ENCODE measurements at regions not wholly inside any gene's neighbourhood (a gene's known extent, or its start where the extent isn't known, plus 50 kb on each side); places are given as distances from the start of the nearest gene placed in this dataset.
"Not testable (repeated sequence)": the region's sequence is repeated elsewhere in the genome, so short reads cannot be mapped to it uniquely, and the experiment has no call there.

DNA sequence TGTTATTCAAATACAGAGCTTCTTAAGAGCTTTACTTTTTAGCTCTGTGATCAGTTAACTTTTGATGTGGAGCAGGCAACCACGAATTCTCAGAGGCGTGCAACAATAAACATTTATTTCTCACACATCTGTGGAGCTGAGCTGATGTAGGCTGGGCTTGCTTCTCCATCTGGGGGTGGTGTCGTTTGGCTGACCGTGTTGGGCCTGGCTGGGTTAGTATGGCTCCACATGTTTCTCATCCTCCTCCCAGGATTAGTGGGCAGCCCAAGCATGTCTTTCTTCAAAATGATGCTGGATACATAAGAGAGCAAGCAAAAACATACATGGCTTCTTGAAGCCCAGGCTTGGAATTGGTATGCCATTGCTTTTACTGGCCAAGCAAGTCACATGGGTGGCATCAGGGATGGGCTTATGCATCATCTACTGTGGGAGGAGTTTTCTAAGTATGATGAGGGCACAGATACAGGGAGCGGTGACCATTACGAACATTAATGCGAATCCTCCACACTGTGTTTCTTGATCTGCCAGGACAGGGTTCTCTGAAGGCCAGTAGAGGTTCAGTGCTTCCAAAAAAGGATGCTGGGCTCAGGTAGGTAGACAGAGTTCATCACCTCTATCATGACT lies 157.0 kb upstream of the TNP1 start:
- DNase-seq, result no peak

DNA sequence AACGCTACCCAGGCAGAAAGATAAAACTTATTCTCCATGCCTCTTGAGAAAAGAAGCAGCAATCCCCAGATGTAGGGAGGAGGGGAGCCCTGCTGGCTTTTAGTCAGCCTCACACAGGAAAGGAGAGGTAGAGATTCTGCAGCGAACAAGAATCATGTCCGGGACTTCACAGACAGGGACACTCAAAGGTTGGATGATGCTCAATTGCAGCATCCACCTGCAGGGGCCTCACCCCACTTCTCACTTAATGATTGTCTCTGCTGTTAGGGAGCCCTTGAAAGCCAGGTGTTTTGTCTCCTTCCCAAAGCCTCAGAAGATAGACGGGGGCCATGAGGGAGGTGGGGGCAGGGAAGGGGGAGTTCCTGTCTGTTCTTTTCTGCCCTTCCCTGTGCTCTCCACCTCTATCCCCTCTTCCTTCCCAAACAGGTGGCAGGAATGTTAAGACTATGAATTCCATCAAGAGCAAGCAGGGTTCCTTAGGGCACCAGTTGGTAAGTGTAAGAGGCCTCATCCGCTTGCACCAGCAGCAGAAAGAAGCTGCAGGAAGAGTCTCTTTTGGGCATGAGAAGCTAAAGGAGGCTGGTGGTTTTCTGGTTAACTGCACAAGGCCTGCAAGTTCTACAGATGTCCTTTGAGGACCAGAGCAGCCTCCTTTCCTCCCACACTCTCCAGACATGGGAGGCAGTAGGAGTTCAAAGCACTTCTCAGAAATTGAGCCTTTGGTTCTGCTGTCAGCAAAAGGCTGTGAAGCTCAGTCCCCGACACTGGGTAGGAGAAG lies 154.7 kb upstream of the TNP1 start:
- DNase-seq, result no peak

DNA sequence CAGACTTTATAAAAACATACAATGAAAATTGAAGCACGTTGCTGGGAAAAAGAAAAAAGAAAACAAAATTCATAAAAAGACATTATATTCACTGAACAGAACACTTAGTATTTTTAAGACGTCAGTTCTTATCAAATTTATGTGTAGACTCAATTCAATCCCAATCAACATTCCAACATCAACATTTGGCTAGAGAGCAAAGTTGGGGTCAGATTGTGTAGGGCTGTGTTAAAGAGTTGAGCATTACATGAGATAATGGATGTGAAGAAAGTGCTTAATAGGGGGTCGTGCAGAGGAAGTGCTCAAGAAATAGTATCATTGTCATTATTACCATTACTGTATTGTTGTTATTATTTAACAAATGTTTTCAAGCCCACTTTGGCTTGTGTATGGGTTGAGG lies 154.1 kb upstream of the TNP1 start:
- no peak for DNase-seq

DNA sequence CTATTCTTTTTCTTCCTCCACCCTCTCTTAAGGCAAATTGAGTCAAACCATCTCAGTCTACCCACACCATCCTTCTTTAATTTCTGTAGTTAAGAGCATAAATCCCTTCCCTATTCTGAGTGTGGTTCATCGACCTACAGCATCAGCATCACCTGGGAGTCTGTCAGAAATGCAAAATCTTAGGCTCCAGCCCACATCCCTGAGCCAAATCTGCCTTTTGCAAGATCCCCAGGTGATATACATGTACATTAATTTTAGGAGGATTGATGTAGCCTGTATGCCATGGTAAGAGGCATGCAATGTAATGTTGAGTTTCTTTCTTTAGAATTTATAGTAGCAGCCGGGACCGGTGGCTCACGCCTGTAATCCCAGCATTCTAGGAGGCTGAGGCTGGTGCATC lies 151.7 kb upstream of the TNP1 start:
- no peak for DNase-seq

DNA sequence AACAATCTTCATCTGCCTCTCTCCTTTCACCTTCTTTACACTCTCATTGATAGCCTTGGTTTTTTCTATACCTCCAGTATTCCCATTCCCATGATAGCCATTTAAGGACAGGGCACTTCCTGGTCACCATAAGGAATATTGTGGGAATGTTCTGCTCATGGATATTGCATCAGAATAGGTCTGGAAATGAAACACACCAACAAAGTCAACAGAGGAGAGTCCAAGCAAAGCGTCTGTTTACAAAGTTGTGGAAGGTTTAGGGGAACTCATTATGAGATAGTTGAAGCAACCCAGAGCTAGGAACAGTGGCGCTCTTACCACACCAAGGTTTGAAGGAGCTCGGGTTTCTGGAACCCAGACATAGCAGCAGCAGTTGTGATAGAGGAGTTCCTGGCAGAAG lies 150.3 kb upstream of the TNP1 start:
- no peak for DNase-seq

DNA sequence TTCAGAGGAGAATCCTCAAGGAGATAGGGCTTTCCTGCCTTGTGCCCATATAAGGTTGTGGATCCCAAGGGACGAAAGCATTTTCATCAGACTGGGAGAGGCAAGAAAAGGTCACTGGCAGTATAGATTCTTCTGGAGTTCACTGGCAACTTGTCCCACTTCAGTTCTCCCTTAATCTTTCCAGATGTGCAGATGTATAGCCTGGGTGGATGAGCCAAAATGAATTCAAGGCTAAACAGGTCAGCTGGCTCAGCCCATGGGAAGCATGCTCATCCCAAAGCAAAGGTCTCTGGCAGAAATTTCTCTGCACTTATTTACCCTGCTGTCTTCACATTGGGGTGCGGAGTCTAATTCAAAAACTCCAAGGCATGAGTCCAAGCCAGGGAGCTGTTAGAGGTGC lies 148.9 kb upstream of the TNP1 start:
- no peak for DNase-seq

DNA sequence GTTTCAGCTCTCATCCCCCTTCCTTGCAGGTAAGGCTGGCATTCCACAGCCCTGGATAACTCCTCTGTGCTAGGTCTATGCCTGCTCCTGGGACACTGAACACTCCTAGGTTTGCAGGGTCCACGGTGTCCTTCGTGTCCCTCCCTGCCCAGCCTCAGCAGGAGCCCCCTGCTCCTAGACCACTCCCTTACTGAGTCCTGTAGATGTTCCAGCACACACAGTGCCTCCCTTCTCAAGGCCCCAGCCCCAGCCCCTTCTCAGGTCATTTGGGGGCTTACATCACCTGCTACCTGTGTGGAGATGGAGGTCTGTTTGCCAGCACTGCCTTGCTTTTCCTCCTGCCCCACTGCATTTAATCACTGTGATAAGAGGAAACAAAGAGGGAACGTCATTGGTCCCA lies 146.4 kb upstream of the TNP1 start:
- no peak for DNase-seq

DNA sequence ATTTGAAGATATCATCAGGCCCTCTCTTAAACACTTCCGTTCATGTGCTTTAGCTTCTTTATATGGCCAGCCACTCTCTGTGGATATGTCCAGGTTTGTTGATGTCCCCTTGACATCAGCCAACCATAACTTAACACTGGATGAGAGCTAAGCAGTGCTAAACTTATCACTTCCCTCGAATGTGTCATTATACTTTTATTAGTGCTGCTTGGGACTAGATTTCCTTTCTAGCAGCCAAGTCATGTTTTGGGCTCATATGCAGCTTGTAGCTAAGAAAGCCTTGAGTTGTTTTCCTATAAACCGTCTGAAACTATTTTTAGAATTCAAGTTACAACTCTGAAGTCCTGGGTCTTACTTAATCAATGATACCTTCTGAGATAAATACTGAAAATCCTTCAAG lies 144.8 kb upstream of the TNP1 start:
- no peak for DNase-seq

DNA sequence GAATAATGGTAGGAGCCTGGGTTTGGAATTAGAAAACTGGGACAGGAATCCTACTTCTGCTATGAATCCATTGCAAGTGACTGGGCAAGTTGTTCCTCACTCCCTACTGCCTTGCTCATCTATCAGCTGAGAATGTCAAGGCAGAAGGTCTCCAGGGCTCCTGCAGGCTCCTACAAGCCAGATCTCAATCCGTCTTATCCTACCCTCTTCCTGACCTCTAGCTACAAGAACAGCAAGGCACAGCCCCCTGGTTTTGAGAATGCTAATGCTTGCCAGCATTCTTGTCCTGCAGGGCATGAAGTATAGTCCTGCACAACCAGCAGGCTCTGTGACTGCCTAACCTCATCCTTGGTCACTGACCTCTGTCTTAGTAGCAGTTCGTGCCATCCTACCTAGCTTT lies 141.9 kb upstream of the TNP1 start:
- no peak for DNase-seq

DNA sequence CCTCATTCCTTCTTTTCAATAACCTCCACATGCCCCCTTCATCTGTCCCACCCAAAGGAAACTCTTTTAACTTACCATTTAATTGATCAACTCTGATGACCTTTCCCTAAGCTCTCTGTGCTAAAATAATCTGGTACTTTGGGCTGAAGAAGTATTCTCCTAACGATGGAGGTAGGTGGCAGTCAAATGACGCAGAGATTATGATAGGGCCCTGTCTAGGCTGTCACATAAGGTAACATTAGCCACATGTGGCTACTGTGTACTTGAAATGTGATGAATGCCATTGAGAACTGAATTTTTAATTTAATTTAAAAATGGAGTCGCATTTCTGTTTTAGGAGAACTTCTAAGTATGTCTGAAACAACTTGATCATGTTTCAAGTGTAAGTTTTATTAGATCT lies 140.5 kb upstream of the TNP1 start:
- no peak for DNase-seq

DNA sequence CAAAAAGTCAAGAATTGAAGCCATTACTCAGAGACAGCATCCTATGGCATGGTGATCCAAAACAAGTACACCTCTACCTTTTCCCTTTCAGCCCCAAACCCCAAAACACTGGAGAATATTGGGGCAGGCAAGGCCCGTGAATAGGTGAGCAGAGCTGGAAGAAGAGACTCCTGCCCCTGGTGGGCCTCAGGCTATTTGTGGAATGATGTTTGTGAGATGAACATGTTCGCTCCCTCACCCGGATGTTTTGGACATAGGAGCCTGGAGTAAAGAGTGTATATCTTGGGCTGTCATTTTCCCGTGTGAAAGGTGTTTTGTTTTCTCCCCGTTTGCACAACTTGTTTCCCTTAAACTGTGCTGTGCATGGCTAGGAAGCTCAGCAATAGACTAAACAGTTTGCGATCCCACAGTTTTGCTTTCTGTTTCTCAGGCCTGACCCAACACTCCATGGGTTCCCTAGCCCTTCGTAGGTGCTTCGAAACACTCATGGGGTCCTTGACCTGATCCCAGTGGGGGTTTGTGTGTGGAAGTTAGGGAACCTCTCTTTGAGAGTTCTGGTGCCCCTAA lies 136.5 kb upstream of the TNP1 start:
- DNase-seq, result no peak

DNA sequence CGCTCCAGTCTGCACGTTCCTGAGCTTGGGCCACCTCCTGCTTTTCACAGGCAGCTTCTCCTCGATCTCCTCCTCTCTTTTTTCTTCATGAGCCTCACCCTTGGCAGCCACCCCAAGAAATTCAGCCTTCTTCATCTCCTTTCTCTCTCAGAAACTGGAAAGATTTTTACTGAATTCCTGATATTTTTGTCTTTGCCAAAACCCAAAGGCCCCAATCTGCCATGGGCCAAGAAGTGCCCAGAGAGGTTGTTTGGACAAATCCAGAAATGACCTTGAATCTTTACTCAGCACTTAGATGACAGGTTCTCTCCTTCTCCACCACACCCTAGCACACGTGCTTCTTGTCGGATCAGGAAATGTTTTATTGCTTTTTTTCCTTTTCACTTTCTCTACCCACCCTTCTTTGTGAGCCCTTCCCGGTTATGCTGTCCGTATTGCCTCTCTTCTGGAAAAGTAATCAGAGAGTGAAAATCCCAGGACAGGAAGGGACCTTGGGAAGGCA lies 134.5 kb upstream of the TNP1 start:
- no peak for DNase-seq

DNA sequence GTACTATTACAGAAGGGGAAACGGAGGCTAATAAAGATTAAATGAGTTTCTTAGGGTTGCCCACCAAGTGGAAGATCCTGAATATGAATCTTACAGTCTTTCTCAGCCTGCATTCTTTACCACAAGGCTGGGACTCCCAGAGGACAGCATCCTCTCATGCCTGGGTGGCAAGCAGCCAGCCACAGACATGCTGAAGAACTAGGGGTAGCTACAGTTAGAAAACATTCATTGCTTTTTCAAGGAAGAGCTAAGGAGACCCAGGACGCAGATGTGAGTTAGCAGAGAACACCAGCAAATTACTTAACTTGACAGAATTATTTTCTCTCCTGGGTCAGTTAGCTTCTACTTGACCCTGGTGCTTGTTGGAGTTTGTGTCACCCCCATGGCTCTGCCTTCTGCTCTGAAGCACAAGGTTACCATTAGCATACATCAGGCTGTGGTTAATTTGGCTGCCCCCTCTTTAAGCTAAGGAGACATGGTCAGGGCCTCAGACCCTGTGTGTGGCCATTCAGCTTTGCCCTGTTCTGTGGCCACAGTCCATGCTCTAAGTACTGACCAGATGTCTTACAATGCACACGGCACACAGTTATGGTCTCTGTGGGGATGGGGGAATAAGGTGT lies 132.3 kb upstream of the TNP1 start:
- no peak for DNase-seq

DNA sequence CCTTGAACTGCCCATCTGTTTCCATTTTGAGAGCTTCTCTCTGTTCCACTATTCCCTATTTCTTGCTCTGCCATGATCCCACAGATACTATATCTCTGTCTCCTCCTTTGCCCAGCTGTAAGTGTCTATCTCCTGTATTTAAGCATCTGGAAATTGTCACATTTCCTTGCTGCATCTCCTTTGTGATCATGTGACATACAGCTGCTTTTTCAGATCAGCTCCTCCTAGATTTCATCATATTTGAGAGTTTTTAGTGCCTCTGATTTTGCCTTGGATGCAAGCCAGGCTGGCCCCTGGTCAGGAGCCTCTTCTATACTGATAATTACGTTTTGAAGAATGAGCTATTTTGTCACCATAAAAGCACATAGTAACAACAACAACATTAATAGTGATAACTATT lies 131.7 kb upstream of the TNP1 start:
- no peak for DNase-seq

DNA sequence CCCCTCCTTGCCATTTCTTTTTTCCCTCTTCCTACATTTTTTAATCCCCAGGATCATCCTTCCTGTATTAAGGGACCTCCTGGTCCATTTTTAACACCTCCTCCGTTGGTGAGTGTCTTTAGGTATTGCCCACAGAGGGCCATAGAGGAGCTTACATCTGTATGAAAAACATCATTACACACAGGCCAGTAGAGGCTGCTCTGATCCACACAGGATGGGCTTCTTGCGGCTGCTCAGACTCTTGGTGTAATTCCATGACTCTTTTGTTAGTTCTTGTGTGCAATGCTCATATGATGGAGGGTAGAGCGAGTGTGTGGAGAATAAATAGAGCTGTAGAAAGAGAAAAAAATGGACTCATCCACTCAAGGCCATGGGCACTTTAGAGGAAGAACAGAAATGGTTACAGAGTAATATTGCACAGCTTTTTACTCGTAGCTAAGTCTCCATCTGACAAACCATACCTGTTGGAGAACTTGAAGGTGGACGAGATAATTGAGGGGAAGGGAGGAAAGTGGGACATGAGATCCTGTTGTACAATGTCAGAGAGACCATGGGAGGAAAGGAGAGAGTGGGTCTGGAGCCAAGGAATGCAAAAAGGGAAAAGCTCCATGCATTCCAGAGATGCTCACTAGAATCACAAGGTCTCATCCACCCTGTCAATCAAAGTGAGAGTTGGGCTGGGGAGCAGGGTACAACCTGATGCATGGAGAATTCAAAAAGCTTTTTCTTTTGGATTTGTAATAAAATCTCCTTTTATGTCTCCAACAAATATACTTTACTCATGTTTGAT lies 129.7 kb upstream of the TNP1 start:
- DNase-seq, result no peak

DNA sequence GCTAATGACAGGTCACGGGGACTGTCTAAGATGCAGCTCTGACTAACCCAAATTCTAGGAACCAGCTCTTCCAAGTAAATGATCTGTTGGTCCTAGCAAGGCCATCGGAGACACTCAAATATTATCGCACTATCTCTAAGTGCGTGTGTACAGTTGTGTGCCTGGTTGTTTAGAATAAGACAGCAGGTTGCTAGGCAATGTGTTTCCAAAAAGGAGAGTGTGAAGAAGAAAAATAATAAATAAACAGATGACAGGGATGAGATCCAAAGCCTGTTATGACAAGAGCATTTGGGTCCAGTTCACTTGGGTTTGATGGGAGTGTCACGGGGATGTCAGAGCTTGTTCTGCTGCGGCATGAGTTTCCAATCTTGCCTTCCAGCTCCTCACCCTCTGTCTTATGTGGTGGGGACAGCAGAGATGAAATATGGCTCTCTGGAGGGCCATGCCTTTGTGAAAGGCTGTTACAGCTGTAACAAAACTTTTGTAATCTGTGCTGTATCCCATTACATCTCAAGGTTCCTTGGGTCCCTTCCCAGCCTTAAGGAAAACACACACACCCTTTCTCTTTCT lies 127.5 kb upstream of the TNP1 start:
- no peak for DNase-seq

DNA sequence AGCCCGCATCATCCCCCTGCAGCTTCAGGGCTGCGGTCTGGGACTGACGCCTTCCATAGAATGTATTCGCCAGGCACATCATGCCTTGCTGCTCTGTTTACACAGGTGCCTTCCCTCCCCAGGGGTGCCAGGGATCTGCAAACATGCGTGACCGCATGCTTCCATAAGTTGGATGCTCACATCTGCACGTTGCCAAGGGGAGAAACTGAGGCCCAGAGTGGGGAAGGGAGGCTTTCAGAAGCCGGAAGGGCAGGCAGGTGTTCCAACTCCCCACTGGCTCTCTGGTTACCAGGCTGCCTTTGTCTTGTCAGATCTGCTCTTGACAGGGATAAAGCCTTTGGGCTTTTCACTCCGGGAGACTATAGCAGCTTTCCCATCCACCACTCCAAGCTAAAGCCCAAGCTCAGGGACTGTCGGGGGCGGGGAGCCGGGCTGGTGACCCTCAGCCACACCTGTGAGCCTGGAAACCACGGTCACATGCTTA lies 125.8 kb upstream of the TNP1 start:
- DNase-seq, result no peak

DNA sequence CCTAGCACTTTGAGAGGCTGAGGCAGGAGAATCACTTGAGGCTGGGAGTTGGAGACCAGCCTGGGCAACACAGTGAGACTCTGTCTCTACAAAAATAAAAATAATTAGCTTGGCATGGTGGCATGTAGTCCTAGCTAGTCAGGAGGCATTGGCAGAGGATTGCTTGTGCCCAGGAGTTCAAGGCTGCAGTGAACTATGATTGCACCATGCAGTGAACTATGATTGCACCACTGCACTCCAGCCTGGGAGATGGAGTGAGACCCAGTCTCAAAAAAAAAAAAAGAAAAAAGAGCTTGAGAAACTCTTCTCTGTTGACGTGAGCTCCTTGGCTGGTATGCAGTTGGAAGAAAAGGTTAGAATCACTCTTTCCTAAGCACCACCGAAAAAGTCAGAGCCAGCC lies 125.1 kb upstream of the TNP1 start:
- DNase-seq, result no peak

DNA sequence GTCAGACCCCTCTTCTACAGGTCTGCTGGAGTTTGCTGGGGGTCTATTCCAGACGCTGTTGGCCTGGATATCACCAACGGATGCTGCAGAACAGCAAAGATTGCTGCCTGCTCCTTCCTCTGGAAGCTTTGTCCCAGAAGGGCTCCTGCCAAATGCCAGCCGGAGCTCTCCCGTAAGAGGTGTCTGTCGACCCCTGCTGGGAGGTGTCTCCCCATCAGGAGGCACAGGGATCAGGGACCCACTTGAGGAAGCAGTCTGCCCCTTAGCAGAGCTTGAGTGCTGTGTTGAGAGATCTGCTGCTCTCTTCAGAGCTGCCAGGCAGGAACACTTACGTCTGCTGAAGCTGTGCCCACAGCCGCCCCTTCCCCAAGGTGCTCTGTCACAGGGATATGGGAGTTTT lies 122.1 kb upstream of the TNP1 start:
- DNase-seq, result not testable (repeated sequence)

DNA sequence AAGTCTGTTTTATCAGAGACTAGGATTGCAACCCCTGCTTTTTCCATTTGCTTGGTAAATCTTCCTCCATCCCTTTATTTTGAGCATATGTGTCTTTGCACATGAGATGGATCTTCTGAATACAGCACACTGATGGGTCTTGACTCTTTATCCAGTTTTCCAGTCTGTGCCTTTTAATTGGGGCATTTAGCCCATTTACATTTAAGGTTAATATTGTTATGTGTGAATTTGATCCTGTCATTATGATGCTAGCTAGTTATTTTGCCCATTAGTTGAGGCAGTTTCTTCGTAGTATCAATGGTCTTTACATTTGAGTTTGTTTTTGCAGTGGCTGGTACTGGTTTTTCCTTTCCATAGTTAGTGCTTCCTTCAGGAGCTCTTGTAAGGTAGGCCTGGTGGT lies 120.6 kb upstream of the TNP1 start:
- DNase-seq, result not testable (repeated sequence)

DNA sequence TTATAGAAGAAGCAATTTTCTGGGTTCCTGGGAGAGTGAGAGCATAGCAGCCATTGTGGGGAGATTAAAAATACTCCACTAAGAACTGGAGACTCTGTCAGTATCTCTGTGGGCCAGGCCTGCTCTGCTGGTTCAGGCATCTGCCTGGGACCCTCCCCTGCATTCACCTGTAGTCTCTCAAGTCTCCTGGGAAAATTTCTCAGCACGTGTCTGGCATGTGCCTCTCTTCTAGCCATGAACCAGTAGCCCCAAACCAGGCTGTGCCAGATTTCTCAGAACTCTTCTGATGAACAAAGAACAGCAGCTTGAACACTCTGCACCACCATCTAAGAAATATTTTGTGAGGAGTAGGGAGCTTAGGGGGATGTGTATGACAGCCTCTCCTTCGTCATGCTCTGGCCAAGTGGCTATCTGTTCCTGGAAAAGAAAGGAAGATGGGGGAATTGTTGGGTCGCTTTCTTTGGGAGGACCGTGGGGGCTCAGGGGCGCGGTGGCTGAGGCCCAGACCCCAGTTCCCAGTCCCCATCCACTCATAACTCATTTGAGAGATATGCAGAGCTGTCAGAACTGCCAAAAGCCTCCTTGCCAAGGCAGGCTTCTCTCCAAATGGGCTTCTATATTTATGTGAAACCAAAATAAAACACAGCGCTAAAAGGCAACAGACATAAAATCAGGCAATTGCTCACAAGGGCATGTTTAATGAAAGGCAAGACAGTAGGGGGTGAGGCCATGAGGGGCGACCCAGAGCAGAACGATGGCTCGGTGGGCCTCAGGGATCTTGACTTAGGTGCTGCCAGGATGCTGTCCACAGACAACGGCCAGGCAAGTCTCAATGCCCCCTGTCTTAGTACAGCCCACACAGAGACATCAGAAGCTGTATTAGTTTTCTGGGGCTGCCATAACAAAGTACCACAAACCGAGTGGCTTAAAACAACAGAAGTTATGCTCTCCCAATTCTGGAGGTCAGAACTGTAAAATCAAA lies 114.7 kb upstream of the TNP1 start:
- DNase-seq, result no peak

All from inflammatory macrophage (primary cell).